Esophagus squamous epithelium (tissue), 5 donors: ENCODE measurements at regions not wholly inside any gene's neighbourhood (a gene's known extent, or its start where the extent isn't known, plus 50 kb on each side); places are given as distances from the start of the nearest gene placed in this dataset.

Experiments used
- DNase-seq: peaks from one replicate; lab custom pipeline; 2025; lab: John Stamatoyannopoulos, UW
- H3K27ac ChIP-seq, 4 donors: fragments of 200-600 bp; sonication (generic); one replicate each; pipeline ENCODE4 v1.5.1; 2016 to 2019; ENCODE audit warnings: mild to moderate bottlenecking in 1 of 4
- H3K27me3 ChIP-seq, 4 donors: fragments of 200-600 bp; sonication (generic); 1 replicate in 3 of 4; 2 replicates in 1 of 4; pipeline versions ENCODE4 v1.5.1 to v1.6.0; 2017 to 2021; ENCODE audit warnings: antibody characterized with exemption in 1 of 4
- H3K36me3 ChIP-seq, 3 donors: fragments of 200-600 bp; sonication (generic); one replicate each; pipeline ENCODE4 v1.5.1; 2016 to 2019
- H3K4me1 ChIP-seq, 3 donors: fragments of 200-600 bp; sonication (generic); one replicate each; pipeline ENCODE4 v1.5.1; 2017 to 2019
- H3K4me3 ChIP-seq, 4 donors: fragments of 200-600 bp; sonication (generic); 1 replicate in 3 of 4; 2 replicates in 1 of 4; pipeline ENCODE4 v1.5.1; 2016 to 2019; ENCODE audit warnings: mild to moderate bottlenecking in 2 of 4, moderate library complexity in 1 of 4
- H3K9me3 ChIP-seq, 3 donors: fragments of 200-600 bp; sonication (generic); one replicate each; pipeline ENCODE4 v1.5.1; 2016 to 2019
- POLR2A ChIP-seq, 4 donors: fragments of 450-650 bp; IDR thresholded peaks; one replicate each; pipeline ENCODE4 v1.6.1; 2017; ENCODE audit warnings: antibody characterized with exemption in 4 of 4, mild to moderate bottlenecking in 4 of 4, moderate library complexity in 3 of 4
- WGBS, 2 donors: methylation state at CpG; one replicate each; pipeline ENCODE4 v1.1.5; 2018; 5-methylcytosine and 5-hydroxymethylcytosine counted together
- intact Hi-C: fragments of 100-400 bp; cut with DNase I; formaldehyde crosslinking; loops from one replicate; pipeline ENCODE4 v1.15.0; 2022
- TF ChIP-seq, protein P1 (sequence below), 6 experiments: fragments of 450-650 bp in 4 of 6; fragments of 200-600 bp in 2 of 6; sonication (generic) in 2 of 6; IDR thresholded peaks; one replicate each; pipeline ENCODE4 v1.5.1; 2016 to 2019; ENCODE audit warnings: antibody characterized with exemption in 6 of 6, mild to moderate bottlenecking in 4 of 6, moderate library complexity in 4 of 6
- donor health status: DM: yes; HTN: yes; CAD: no.

DNA sequence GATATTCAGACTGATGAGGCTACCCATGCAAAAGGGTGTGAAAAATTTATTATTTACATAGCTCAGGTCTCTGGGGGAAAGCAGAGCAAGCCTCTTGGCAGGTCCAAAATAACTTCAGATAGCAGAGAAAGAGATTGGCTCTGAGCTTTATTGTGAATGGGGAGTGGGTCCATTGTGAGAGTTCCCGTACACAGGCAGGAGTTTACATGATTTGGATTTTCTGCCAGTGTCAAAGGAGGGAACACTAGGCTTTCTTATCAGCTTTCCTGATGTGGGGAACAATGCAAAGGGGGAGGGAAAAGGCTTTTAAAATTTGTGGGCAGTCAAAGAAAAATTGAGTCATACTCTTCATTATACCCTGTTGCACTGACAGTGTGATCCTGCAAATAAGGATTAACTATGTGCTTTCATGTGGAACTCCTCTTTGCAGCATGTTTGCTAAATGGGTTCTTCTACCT is 615.0 kb upstream of the RIOK2 start:
- no peak overlapping the region for H3K27ac ChIP-seq
- TF ChIP-seq, protein P1, sequence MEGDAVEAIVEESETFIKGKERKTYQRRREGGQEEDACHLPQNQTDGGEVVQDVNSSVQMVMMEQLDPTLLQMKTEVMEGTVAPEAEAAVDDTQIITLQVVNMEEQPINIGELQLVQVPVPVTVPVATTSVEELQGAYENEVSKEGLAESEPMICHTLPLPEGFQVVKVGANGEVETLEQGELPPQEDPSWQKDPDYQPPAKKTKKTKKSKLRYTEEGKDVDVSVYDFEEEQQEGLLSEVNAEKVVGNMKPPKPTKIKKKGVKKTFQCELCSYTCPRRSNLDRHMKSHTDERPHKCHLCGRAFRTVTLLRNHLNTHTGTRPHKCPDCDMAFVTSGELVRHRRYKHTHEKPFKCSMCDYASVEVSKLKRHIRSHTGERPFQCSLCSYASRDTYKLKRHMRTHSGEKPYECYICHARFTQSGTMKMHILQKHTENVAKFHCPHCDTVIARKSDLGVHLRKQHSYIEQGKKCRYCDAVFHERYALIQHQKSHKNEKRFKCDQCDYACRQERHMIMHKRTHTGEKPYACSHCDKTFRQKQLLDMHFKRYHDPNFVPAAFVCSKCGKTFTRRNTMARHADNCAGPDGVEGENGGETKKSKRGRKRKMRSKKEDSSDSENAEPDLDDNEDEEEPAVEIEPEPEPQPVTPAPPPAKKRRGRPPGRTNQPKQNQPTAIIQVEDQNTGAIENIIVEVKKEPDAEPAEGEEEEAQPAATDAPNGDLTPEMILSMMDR (IDR thresholded peaks at IDR 0.05): no peak
- TF ChIP-seq POLR2A (IDR thresholded peaks at IDR 0.05): no peak
- H3K36me3 ChIP-seq: no peaks in the 10 kb centered on the region
- DNase-seq: no peak
- WGBS, 2 donors: 24 to 50% methylated on average over 1 of the region's 1 CpG
- H3K9me3 ChIP-seq: no peaks in the 10 kb centered on the region
- intact Hi-C loops: no loop called here
- H3K4me3 ChIP-seq: no peak overlapping the region
- H3K27me3 ChIP-seq: no peaks in the 10 kb centered on the region
- H3K4me1 ChIP-seq: no peaks in the 10 kb centered on the region

DNA sequence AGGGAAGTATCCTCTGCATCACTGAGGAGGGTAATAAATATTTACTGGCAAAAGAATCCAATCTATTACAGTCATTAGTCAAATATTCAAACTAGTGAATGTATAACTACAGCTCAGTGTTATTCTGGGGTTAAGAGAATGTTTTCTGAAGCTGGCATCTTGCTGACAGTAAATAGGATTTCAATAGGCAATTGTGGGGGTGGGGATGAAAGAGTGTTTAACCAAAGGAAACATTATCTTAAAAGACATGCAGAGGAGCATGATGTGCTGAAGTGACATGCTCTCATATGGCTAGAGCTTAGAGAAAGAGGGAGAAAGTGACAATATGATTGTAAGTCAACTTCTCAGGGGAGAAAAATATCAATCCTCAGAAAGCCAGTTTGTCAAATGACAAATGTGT is 618.4 kb upstream of the RIOK2 start:
- DNase-seq: no peak
- Histone ChIP-seq H3K4me3 (no peak overlapping the region), H3K27me3 (no peaks in the 10 kb centered on the region), H3K27ac (no peak overlapping the region), H3K9me3 (no peaks in the 10 kb centered on the region), H3K4me1 (no peaks in the 10 kb centered on the region), H3K36me3 (no peaks in the 10 kb centered on the region)
- intact Hi-C loops: no loop called here
- TF ChIP-seq, protein P1 (IDR thresholded peaks at IDR 0.05): no peak
- TF ChIP-seq POLR2A (IDR thresholded peaks at IDR 0.05): no peak

DNA sequence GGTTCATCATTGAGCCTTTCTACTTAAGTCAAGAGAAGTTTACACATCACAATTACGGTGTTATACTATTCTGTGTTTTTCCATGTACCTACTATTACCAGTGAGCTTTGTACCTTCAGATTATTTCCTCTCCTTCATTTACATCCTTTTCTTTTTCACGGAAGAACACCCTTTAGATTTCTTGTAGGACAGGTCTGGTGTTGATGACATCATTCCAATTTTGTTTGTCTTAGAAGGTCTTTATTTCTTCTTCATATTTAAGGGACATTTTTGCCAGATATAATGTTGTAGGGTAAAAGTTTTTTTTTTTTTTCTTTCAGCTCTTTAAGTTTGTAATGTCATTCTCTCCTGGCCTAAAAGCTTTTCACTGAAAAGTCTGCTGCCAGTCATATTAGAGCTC is 637.1 kb upstream of the RIOK2 start:
- Histone ChIP-seq H3K4me3 (no peak overlapping the region), H3K9me3 (no peaks in the 10 kb centered on the region), H3K36me3 (no peaks in the 10 kb centered on the region), H3K4me1 (no peaks in the 10 kb centered on the region), H3K27ac (no peak overlapping the region), H3K27me3 (no peaks in the 10 kb centered on the region)
- no peak for TF ChIP-seq POLR2A (IDR thresholded peaks at IDR 0.05)
- TF ChIP-seq, protein P1 (IDR thresholded peaks at IDR 0.05): no peak
- intact Hi-C loops: no loop called here
- no peak for DNase-seq
- 71 to 81% methylated on average over 2 of the region's 2 CpGs for WGBS, 2 donors

DNA sequence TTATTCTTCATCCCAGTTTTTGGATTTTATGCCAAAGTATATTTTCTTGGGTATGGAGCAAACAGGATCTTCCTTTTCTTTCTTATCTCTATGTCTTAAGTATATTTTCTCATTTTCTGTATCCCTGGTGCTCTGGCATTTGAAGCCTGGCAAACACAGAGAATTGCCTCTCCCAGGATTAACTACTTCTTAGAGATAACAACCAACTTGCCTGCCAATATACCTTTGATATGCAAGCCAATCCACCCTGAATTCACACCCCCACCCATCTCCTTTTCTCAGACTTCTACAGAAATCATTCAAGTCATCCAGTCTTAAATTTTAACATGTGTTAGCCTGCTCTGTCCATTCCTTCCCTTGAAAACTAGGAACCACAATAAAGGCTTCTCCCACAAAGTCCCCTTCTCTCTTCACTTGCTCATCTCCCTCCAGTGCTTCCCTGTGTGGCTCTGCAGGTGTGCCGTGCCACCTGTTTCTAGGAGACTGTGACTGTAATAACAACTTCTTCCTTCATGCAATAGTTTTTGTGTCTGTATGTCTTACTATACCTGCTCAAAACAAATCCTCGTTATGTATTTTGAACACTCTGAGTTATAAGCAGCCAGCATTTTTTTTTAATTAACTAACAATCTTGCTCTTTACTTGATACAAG is 649.7 kb upstream of the RIOK2 start:
- H3K4me1 ChIP-seq: no peaks in the 10 kb centered on the region
- TF ChIP-seq POLR2A (IDR thresholded peaks at IDR 0.05): no peak
- TF ChIP-seq, protein P1 (IDR thresholded peaks at IDR 0.05): no peak
- no peak overlapping the region for H3K4me3 ChIP-seq
- no peaks in the 10 kb centered on the region for H3K9me3 ChIP-seq
- H3K27me3 ChIP-seq: no peaks in the 10 kb centered on the region
- intact Hi-C loops: no loop called here
- WGBS, 2 donors: 55 to 56% methylated on average over 2 of the region's 2 CpGs
- no peaks in the 10 kb centered on the region for H3K36me3 ChIP-seq
- H3K27ac ChIP-seq: no peak overlapping the region
- DNase-seq: no peak

DNA sequence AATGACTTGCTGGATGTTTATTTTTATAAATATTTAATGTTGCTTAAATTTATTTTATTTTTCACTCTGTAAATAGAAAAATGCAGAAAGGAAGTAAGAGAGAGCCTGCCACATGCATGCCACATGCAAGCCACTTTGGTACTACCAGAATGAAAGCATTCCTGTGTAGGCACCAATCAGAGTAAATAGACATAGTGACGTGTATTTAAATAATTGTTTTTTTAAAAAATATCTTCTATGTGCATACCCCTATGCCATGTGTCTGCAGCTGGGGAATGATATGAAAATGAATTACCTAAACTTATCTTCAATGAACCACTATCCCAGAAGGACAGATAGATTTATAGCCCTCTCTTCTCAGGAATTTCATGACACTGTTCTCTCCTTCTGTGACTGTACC is 651.5 kb upstream of the RIOK2 start:
- no peak for DNase-seq
- H3K4me1 ChIP-seq: peaks cover 0 to 15% (median 5%) of the 10 kb centered on the region in 3 donors
- no peak overlapping the region for H3K27ac ChIP-seq
- no peaks in the 10 kb centered on the region for H3K9me3 ChIP-seq
- intact Hi-C loops: no loop called here
- TF ChIP-seq POLR2A (IDR thresholded peaks at IDR 0.05): no peak
- TF ChIP-seq, protein P1 (IDR thresholded peaks at IDR 0.05): no peak
- no peaks in the 10 kb centered on the region for H3K27me3 ChIP-seq
- no peak overlapping the region for H3K4me3 ChIP-seq
- 74 to 90% methylated on average over 1 of the region's 1 CpG for WGBS, 2 donors
- H3K36me3 ChIP-seq: no peaks in the 10 kb centered on the region
